ENCODE measurements at regions not wholly inside any gene's neighbourhood (a gene's known extent, or its start where the extent isn't known, plus 50 kb on each side); places are given as distances from the start of the nearest gene placed in this dataset.

- TF ChIP-seq CTCF (IDR thresholded peaks at IDR 0.05) (no peak), POLR2AphosphoS5 (IDR thresholded peaks at IDR 0.05; ENCODE audit: low read depth, low read length) (no peak), USF2 (IDR thresholded peaks at IDR 0.05; ENCODE audit: borderline replicate concordance, low read depth, low read length) (no peak), TAF1 (IDR thresholded peaks at IDR 0.05; ENCODE audit: borderline replicate concordance, low read depth, low read length) (no peak), PBX3 (IDR thresholded peaks at IDR 0.05) (no peak), REST (IDR thresholded peaks at IDR 0.05; ENCODE audit: low read depth, low read length) (no peak), MAX (IDR thresholded peaks at IDR 0.05; ENCODE audit: low read depth) (no peak), ZBTB33 (IDR thresholded peaks at IDR 0.05; ENCODE audit: borderline replicate concordance, low read depth) (no peak)
Measured at GRCh38 chr12:93287149-93287548, 90.6 kb upstream of the NUDT4 start.

Data from SK-N-SH (cell line).